H9 (cell line): ENCODE measurements at regions not wholly inside any gene's neighbourhood (a gene's known extent, or its start where the extent isn't known, plus 50 kb on each side); places are given as distances from the start of the nearest gene placed in this dataset.

Experiments
- DNase-seq: peaks from one replicate; pipeline ENCODE4 v3.0.0-alpha.2; 2017
- H2AFZ ChIP-seq: one replicate; pipeline ENCODE4 v1.6.1; 2013; ENCODE audit warnings: mild to moderate bottlenecking, low read length, control low read depth, moderate library complexity
- H2AK5ac ChIP-seq: 2 replicates; pipeline ENCODE4 v1.6.1; 2013; ENCODE audit warnings: low read length, control low read depth, mixed read lengths; ENCODE audit not compliant: insufficient read length
- H2BK120ac ChIP-seq: one replicate; pipeline ENCODE4 v1.6.1; 2013; ENCODE audit warnings: low read depth, mild to moderate bottlenecking, low read length, control low read depth, inconsistent platforms; ENCODE audit not compliant: poor library complexity, severe bottlenecking
- H2BK12ac ChIP-seq: 2 replicates; pipeline ENCODE4 v1.6.1; 2013; ENCODE audit warnings: low read length, control low read depth, mixed read lengths, low read depth; ENCODE audit not compliant: insufficient read length
- H2BK15ac ChIP-seq: 2 replicates; pipeline ENCODE4 v1.6.1; 2013; ENCODE audit warnings: low read depth, low read length, control low read depth
- H2BK20ac ChIP-seq: one replicate; pipeline ENCODE4 v1.6.1; 2013; ENCODE audit warnings: low read depth, mild to moderate bottlenecking, low read length, control low read depth, inconsistent platforms; ENCODE audit not compliant: poor library complexity, severe bottlenecking
- H2BK5ac ChIP-seq: 2 replicates; pipeline ENCODE4 v1.6.1; 2013; ENCODE audit warnings: low read length, control low read depth, mixed read lengths; ENCODE audit not compliant: insufficient read length
- H3K14ac ChIP-seq: 2 replicates; pipeline ENCODE4 v1.6.1; 2013; ENCODE audit warnings: low read length, control low read depth; ENCODE audit not compliant: insufficient read depth
- H3K18ac ChIP-seq: 2 replicates; pipeline ENCODE4 v1.6.1; 2013; ENCODE audit warnings: low read depth, mild to moderate bottlenecking, mixed read lengths, low read length, control low read depth; ENCODE audit not compliant: insufficient read length
- H3K23ac ChIP-seq: 2 replicates; pipeline ENCODE4 v1.6.1; 2013; ENCODE audit warnings: low read length, control low read depth, mixed read lengths, low read depth; ENCODE audit not compliant: insufficient read length
- H3K23me2 ChIP-seq: 2 replicates; pipeline ENCODE4 v1.6.1; 2013; ENCODE audit warnings: low read depth, mild to moderate bottlenecking, mixed read lengths, low read length, control low read depth; ENCODE audit not compliant: insufficient read length, poor library complexity, severe bottlenecking
- H3K27ac ChIP-seq: 2 replicates; pipeline ENCODE4 v1.5.1; 2013; ENCODE audit warnings: low read length, control low read depth, mixed read lengths, low read depth; ENCODE audit not compliant: insufficient read length
- H3K27me3 ChIP-seq: 2 replicates; pipeline ENCODE4 v1.6.1; 2013; ENCODE audit warnings: low read length, control low read depth, inconsistent platforms; ENCODE audit not compliant: insufficient read depth
- H3K4ac ChIP-seq: 2 replicates; pipeline ENCODE4 v1.6.1; 2013; ENCODE audit warnings: low read depth, mild to moderate bottlenecking, control low read depth, inconsistent platforms, low read length, moderate library complexity
- H3K4me1 ChIP-seq: 2 replicates; pipeline ENCODE4 v1.6.1; 2013; ENCODE audit warnings: low read length, control low read depth, inconsistent platforms; ENCODE audit not compliant: insufficient read depth
- H3K4me2 ChIP-seq: 2 replicates; pipeline ENCODE4 v1.6.1; 2013; ENCODE audit warnings: low read length, control low read depth, mixed read lengths; ENCODE audit not compliant: insufficient read length, insufficient read depth
- H3K56ac ChIP-seq: 2 replicates; pipeline ENCODE4 v1.6.1; 2013; ENCODE audit warnings: low read depth, mild to moderate bottlenecking, mixed read lengths, low read length, control low read depth; ENCODE audit not compliant: insufficient read length
- H3K79me1 ChIP-seq: 2 replicates; pipeline ENCODE4 v1.6.1; 2013; ENCODE audit warnings: low read depth, mild to moderate bottlenecking, moderate library complexity, low read length, control low read depth, inconsistent platforms; ENCODE audit not compliant: insufficient read depth, poor library complexity, severe bottlenecking
- H3K79me2 ChIP-seq: 2 replicates; pipeline ENCODE4 v1.6.1; 2013; ENCODE audit warnings: low read length, control low read depth, inconsistent platforms; ENCODE audit not compliant: insufficient read depth
- H3K9ac ChIP-seq: 2 replicates; pipeline ENCODE4 v1.6.1; 2013; ENCODE audit warnings: low read length, control low read depth, mixed read lengths; ENCODE audit not compliant: insufficient read length; ENCODE audit errors: extremely low read depth
- H3K9me3 ChIP-seq: one replicate; pipeline ENCODE4 v1.6.1; 2013; ENCODE audit warnings: low read depth, low read length, inconsistent platforms; ENCODE audit not compliant: control insufficient read depth
- H3T11ph ChIP-seq: one replicate; pipeline ENCODE4 v1.6.1; 2013; ENCODE audit warnings: mild to moderate bottlenecking, low read length, control low read depth, inconsistent platforms
- H4K20me1 ChIP-seq: one replicate; pipeline ENCODE4 v1.6.1; 2013; ENCODE audit not compliant: control insufficient read depth, insufficient read length, insufficient read depth
- H4K5ac ChIP-seq: 2 replicates; pipeline ENCODE4 v1.6.1; 2013; ENCODE audit warnings: low read depth, mild to moderate bottlenecking, mixed read lengths, low read length, control low read depth; ENCODE audit not compliant: insufficient read length
- H4K8ac ChIP-seq: replicated peaks from 2 replicates; pipeline ENCODE4 v1.6.1; 2013; ENCODE audit warnings: low read length, control low read depth, mixed read lengths, low read depth; ENCODE audit not compliant: insufficient read length
- H4K91ac ChIP-seq: 2 replicates; pipeline ENCODE4 v1.6.1; 2013; ENCODE audit warnings: low read depth, mild to moderate bottlenecking, moderate library complexity, mixed read lengths, low read length, control low read depth; ENCODE audit not compliant: insufficient read length
- H3K27ac Mint-ChIP-seq, 3 experiments: 2 replicates in 2 of 3; 3 replicates in 1 of 3; pipeline ENCODE4 v1.8.0; 2020 to 2021; ENCODE audit warnings: mixed read lengths in 3 of 3, mild to moderate bottlenecking in 1 of 3, moderate library complexity in 1 of 3
- H3K27me3 Mint-ChIP-seq: 2 replicates; pipeline ENCODE4 v1.8.0; 2021; ENCODE audit warnings: low read depth, mild to moderate bottlenecking, moderate library complexity, mixed read lengths
- H3K36me3 Mint-ChIP-seq, 3 experiments: 2 replicates in 2 of 3; 3 replicates in 1 of 3; pipeline ENCODE4 v1.8.0; 2020 to 2021; ENCODE audit warnings: low read depth in 3 of 3, mixed read lengths in 3 of 3; ENCODE audit not compliant: insufficient read depth in 1 of 3
- H3K4me1 Mint-ChIP-seq, 2 experiments: 2 replicates each; pipeline ENCODE4 v1.8.0; 2020; ENCODE audit warnings: mixed read lengths in 2 of 2
- H3K4me3 Mint-ChIP-seq, 2 experiments: 2 replicates in 1 of 2; 3 replicates in 1 of 2; pipeline ENCODE4 v1.8.0; 2020 to 2021; ENCODE audit warnings: mild to moderate bottlenecking in 2 of 2, mixed read lengths in 2 of 2, moderate library complexity in 1 of 2
- H3K9me3 Mint-ChIP-seq, 2 experiments: 2 replicates in 1 of 2; 3 replicates in 1 of 2; pipeline ENCODE4 v1.8.0; 2020; ENCODE audit warnings: mild to moderate bottlenecking in 2 of 2, mixed read lengths in 2 of 2, moderate library complexity in 1 of 2
- WGBS: extraction: QIAGEN DNeasy Blood & Tissue Kit; methylation state at CpG from one replicate; pipeline ENCODE4 v1.1.7; 2013; ENCODE audit warnings: missing lambda C conversion rate, low lambda C conversion rate, mixed read lengths; ENCODE audit not compliant: insufficient read length; ENCODE audit errors: extremely low coverage; 5-methylcytosine and 5-hydroxymethylcytosine counted together
- TF ChIP-seq, protein P1 (sequence below): fragments of 200-600 bp; sonication (generic); conservative IDR thresholded peaks from 3 replicates; pipeline ENCODE4 v1.8.0; 2021; ENCODE audit warnings: antibody characterized with exemption, mild to moderate bottlenecking

DNA sequence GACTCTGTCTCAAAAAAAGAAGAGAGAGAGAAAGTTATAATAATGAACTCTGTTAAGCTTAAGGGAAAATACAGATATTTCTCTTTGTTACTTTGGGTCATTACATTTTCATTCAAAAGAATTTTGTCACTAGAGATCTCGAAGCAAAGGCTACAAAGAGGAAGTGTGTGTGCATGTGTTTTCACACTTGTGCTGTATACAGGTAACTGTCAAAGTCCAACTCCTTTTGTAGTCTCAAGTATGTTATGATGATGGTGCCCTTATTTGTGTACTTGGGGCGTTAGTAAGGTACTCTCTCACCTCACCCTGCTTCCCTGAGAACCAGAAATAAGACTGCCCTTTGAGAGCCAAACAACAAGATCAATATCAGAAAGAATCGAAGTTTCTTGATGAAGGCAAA is 152.9 kb upstream of the ZNF644 start:
- Histone ChIP-seq H4K8ac (no peak overlapping the region), H3K56ac (no peak overlapping the region), H3K4me2 (no peak overlapping the region), H3T11ph (no peak overlapping the region), H3K79me2 (no peaks in the 10 kb centered on the region), H3K9ac (no peak overlapping the region), H3K23ac (no peak overlapping the region), H3K4me1 (no peaks in the 10 kb centered on the region), H3K79me1 (no peaks in the 10 kb centered on the region), H3K27me3 (no peaks in the 10 kb centered on the region), H4K20me1 (no peaks in the 10 kb centered on the region), H4K91ac (no peak overlapping the region), H3K4ac (no peak overlapping the region), H2BK15ac (no peak overlapping the region), H3K23me2 (no peaks in the 10 kb centered on the region), H3K18ac (no peak overlapping the region), H2BK5ac (no peak overlapping the region), H3K9me3 (no peaks in the 10 kb centered on the region), H3K14ac (no peak overlapping the region), H4K5ac (no peak overlapping the region), H2BK120ac (no peak overlapping the region), H2AFZ (no peak overlapping the region), H3K27ac (no peak overlapping the region), H2AK5ac (no peak overlapping the region), H2BK12ac (no peak overlapping the region), H2BK20ac (no peak overlapping the region)
- TF ChIP-seq, protein P1, sequence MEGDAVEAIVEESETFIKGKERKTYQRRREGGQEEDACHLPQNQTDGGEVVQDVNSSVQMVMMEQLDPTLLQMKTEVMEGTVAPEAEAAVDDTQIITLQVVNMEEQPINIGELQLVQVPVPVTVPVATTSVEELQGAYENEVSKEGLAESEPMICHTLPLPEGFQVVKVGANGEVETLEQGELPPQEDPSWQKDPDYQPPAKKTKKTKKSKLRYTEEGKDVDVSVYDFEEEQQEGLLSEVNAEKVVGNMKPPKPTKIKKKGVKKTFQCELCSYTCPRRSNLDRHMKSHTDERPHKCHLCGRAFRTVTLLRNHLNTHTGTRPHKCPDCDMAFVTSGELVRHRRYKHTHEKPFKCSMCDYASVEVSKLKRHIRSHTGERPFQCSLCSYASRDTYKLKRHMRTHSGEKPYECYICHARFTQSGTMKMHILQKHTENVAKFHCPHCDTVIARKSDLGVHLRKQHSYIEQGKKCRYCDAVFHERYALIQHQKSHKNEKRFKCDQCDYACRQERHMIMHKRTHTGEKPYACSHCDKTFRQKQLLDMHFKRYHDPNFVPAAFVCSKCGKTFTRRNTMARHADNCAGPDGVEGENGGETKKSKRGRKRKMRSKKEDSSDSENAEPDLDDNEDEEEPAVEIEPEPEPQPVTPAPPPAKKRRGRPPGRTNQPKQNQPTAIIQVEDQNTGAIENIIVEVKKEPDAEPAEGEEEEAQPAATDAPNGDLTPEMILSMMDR, result no peak
- Mint-ChIP-seq H3K27me3 (peaks cover 2% of the 10 kb centered on the region; the same call in 1 of the 2 replicates), H3K9me3 (no peaks in the 10 kb centered on the region), H3K4me3 (no peak overlapping the region), H3K27ac (no peak overlapping the region), H3K4me1 (0 out of 4 replicates have a peak, but pooled peaks cover 0 to 3% of the 10 kb centered on the region in 2 experiments), H3K36me3 (no peaks in the 10 kb centered on the region)
- no peak for DNase-seq
- no CpG with 5 or more reads among the region's 3 CpGs for WGBS
